GM12878 (cell line): ENCODE measurements at regions not wholly inside any gene's neighbourhood (a gene's known extent, or its start where the extent isn't known, plus 50 kb on each side); places are given as distances from the start of the nearest gene placed in this dataset.

Experiments used
- CTCF ChIP-seq, 3 experiments: IDR thresholded peaks in 2 of 3; conservative IDR thresholded peaks in 1 of 3; 2 replicates each; pipeline ENCODE4 v1.5.1; 2011; ENCODE audit warnings: low read depth in 3 of 3, low read length in 3 of 3, mild to moderate bottlenecking in 3 of 3, control low read depth in 2 of 3, moderate library complexity in 2 of 3, inconsistent platforms in 1 of 3, mixed read lengths in 1 of 3; ENCODE audit not compliant: control insufficient read depth in 2 of 3, insufficient read depth in 1 of 3; ENCODE audit errors: extremely low read depth in 1 of 3
- JUNB ChIP-seq: IDR thresholded peaks from 2 replicates; pipeline ENCODE4 v1.6.1; 2016; ENCODE audit warnings: antibody characterized with exemption, mild to moderate bottlenecking
- POLR2AphosphoS5 ChIP-seq: IDR thresholded peaks from 2 replicates; pipeline ENCODE4 v1.6.1; 2011; ENCODE audit warnings: mild to moderate bottlenecking, low read length, inconsistent platforms
- TCF7 ChIP-seq: IDR thresholded peaks from 2 replicates; pipeline ENCODE4 v1.6.1; 2014; ENCODE audit warnings: antibody characterized with exemption, borderline replicate concordance

GRCh38 chr18:53952700-53953099 lies 271.8 kb downstream of the MBD2 start:
- no peak for TF ChIP-seq JUNB
- TF ChIP-seq CTCF (IDR thresholded peaks at IDR 0.05 in 2 of 3, conservative IDR thresholded peaks at IDR 0.05 in 1 of 3; ENCODE audit: control insufficient read depth in 2 of 3, extremely low read depth in 1 of 3, insufficient read depth in 1 of 3, low read depth in 3 of 3, low read length in 3 of 3), result no peak
- no peak for TF ChIP-seq POLR2AphosphoS5
- TF ChIP-seq TCF7, result no peak
